ENCODE measurements at regions not wholly inside any gene's neighbourhood (a gene's known extent, or its start where the extent isn't known, plus 50 kb on each side); places are given as distances from the start of the nearest gene placed in this dataset.

GRCh38 chr11:15882876-15883454 is 473.4 kb downstream of the SOX6 start:
- TF ChIP-seq, protein P1, sequence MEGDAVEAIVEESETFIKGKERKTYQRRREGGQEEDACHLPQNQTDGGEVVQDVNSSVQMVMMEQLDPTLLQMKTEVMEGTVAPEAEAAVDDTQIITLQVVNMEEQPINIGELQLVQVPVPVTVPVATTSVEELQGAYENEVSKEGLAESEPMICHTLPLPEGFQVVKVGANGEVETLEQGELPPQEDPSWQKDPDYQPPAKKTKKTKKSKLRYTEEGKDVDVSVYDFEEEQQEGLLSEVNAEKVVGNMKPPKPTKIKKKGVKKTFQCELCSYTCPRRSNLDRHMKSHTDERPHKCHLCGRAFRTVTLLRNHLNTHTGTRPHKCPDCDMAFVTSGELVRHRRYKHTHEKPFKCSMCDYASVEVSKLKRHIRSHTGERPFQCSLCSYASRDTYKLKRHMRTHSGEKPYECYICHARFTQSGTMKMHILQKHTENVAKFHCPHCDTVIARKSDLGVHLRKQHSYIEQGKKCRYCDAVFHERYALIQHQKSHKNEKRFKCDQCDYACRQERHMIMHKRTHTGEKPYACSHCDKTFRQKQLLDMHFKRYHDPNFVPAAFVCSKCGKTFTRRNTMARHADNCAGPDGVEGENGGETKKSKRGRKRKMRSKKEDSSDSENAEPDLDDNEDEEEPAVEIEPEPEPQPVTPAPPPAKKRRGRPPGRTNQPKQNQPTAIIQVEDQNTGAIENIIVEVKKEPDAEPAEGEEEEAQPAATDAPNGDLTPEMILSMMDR (IDR thresholded peaks at IDR 0.05), result no peak
- TF ChIP-seq POLR2A (IDR thresholded peaks at IDR 0.05), result no peak
